MCF 10A (cell line): ENCODE measurements at regions not wholly inside any gene's neighbourhood (a gene's known extent, or its start where the extent isn't known, plus 50 kb on each side); places are given as distances from the start of the nearest gene placed in this dataset.

Experiments used
- BruUV-seq: library from RNA; stranded (reverse); fragments of 400-500 nt; replicated peaks from 2 replicates; lab custom pipeline; 2021; lab: Mats Ljungman, UMichigan
- CTCF ChIA-PET: fragments of 300-600 bp; sonication (Branson Sonifier 250); formaldehyde crosslinking; extraction: SDS; loops from one replicate; lab custom pipeline; 2021; ENCODE audit warnings: antibody characterized with exemption, inconsistent platforms; lab: Yijun Ruan, JAX
- POLR2A ChIA-PET: fragments of 300-600, 350-650 bp; sonication (Branson Sonifier 250); formaldehyde crosslinking; extraction: SDS; loops from one replicate; lab custom pipeline; 2020; ENCODE audit warnings: antibody characterized with exemption, inconsistent platforms; lab: Yijun Ruan, JAX
- DNase-seq: peaks from one replicate; pipeline ENCODE4 v3.0.0-alpha.2; 2018; ENCODE audit not compliant: unreplicated experiment
- H3K27ac Mint-ChIP-seq: one replicate; pipeline ENCODE4 v1.8.0; 2022; ENCODE audit warnings: mild to moderate bottlenecking, low read depth, mixed read lengths; ENCODE audit not compliant: unreplicated experiment
- H3K27me3 Mint-ChIP-seq: one replicate; pipeline ENCODE4 v1.8.0; 2022; ENCODE audit warnings: mixed read lengths; ENCODE audit not compliant: insufficient read depth, unreplicated experiment
- H3K36me3 Mint-ChIP-seq: one replicate; pipeline ENCODE4 v1.8.0; 2022; ENCODE audit warnings: mild to moderate bottlenecking, moderate library complexity, mixed read lengths; ENCODE audit not compliant: insufficient read depth, unreplicated experiment
- H3K4me1 Mint-ChIP-seq: one replicate; pipeline ENCODE4 v1.8.0; 2022; ENCODE audit warnings: mixed read lengths; ENCODE audit not compliant: insufficient read depth, unreplicated experiment
- H3K4me3 Mint-ChIP-seq: one replicate; pipeline ENCODE4 v1.8.0; 2022; ENCODE audit warnings: mild to moderate bottlenecking, moderate library complexity, mixed read lengths; ENCODE audit not compliant: unreplicated experiment
- H3K9me3 Mint-ChIP-seq: one replicate; pipeline ENCODE4 v1.8.0; 2022; ENCODE audit warnings: mixed read lengths; ENCODE audit not compliant: unreplicated experiment
- CTCF ChIP-seq: fragments of 200-600 bp; IDR thresholded peaks from one replicate; pipeline ENCODE4 v1.8.0; 2022; ENCODE audit warnings: antibody characterized with exemption, mild to moderate bottlenecking; ENCODE audit not compliant: unreplicated experiment
- intact Hi-C: fragments of 100-400 bp; cut with micrococcal nuclease; formaldehyde crosslinking; loops from 2 replicates; pipeline ENCODE4 v1.14.1; 2022

- Mint-ChIP-seq H3K9me3 (peaks cover 8% of the 10 kb centered on the region), H3K27ac (no peak overlapping the region), H3K4me1 (no peaks in the 10 kb centered on the region), H3K27me3 (no peaks in the 10 kb centered on the region), H3K36me3 (no peaks in the 10 kb centered on the region), H3K4me3 (no peak overlapping the region)
- ChIA-PET POLR2A (interaction anchor here (0.5 kb wide), 1 partner anchor 1582 kb away, joined by 3 read pairs; no protein-coding TSS in a partner anchor), CTCF (interaction anchor here (0.8 kb wide), 1 partner anchor 189 kb away, joined by 4 read pairs; no protein-coding TSS in a partner anchor)
- intact Hi-C loops = no loop called here
- no peak for TF ChIP-seq CTCF
- BruUV-seq = no TSS peak
- no peak for DNase-seq
Observed at GRCh38 chr9:30511666-30512065, 1872.8 kb upstream of the ACO1 start.

- intact Hi-C loops = no loop called here
- H3K27me3 Mint-ChIP-seq = no peaks in the 10 kb centered on the region
- TF ChIP-seq CTCF = no peak
- no peak overlapping the region for H3K4me3 Mint-ChIP-seq
- peaks cover 7% of the 10 kb centered on the region for H3K4me1 Mint-ChIP-seq
- no peaks in the 10 kb centered on the region for H3K36me3 Mint-ChIP-seq
- no peak overlapping the region for H3K27ac Mint-ChIP-seq
- ChIA-PET CTCF (no interaction called here), POLR2A (no interaction called here)
- no peaks in the 10 kb centered on the region for H3K9me3 Mint-ChIP-seq
- no peak for DNase-seq
- no TSS peak for BruUV-seq
Observed at GRCh38 chr9:30519166-30519565, 1865.3 kb upstream of the ACO1 start.

- no TSS peak for BruUV-seq
- ChIA-PET CTCF (no interaction called here), POLR2A (no interaction called here)
- Mint-ChIP-seq H3K9me3 (no peaks in the 10 kb centered on the region), H3K27ac (no peak overlapping the region), H3K27me3 (no peaks in the 10 kb centered on the region), H3K4me1 (peaks cover 7% of the 10 kb centered on the region), H3K4me3 (no peak overlapping the region), H3K36me3 (no peaks in the 10 kb centered on the region)
- TF ChIP-seq CTCF = no peak
- intact Hi-C loops = no loop called here
- DNase-seq = peak; percentile 4
Observed at GRCh38 chr9:30519756-30520155, 1864.7 kb upstream of the ACO1 start.

- Mint-ChIP-seq H3K4me3 (no peak overlapping the region), H3K4me1 (peaks cover 7% of the 10 kb centered on the region), H3K27me3 (peaks cover 9% of the 10 kb centered on the region), H3K27ac (no peak overlapping the region), H3K36me3 (no peaks in the 10 kb centered on the region), H3K9me3 (no peaks in the 10 kb centered on the region)
- POLR2A ChIA-PET = no interaction called here
- intact Hi-C loops = no loop called here
- DNase-seq = no peak
- CTCF ChIA-PET = no interaction called here
- TF ChIP-seq CTCF = no peak
- BruUV-seq = no TSS peak
Observed at GRCh38 chr9:30522061-30522460, 1862.4 kb upstream of the ACO1 start.
